HG02588 (cell line): ENCODE measurements at regions not wholly inside any gene's neighbourhood (a gene's known extent, or its start where the extent isn't known, plus 50 kb on each side); places are given as distances from the start of the nearest gene placed in this dataset.
"Not testable (repeated sequence)": the region's sequence is repeated elsewhere in the genome, so short reads cannot be mapped to it uniquely, and the experiment has no call there.

Experiments used
- ATAC-seq: cut with Tn5 transposase; IDR thresholded peaks from one replicate; pipeline ENCODE4 v1.9.1; 2021; ENCODE audit warnings: mild to moderate bottlenecking, moderate library complexity; ENCODE audit not compliant: unreplicated experiment

DNA sequence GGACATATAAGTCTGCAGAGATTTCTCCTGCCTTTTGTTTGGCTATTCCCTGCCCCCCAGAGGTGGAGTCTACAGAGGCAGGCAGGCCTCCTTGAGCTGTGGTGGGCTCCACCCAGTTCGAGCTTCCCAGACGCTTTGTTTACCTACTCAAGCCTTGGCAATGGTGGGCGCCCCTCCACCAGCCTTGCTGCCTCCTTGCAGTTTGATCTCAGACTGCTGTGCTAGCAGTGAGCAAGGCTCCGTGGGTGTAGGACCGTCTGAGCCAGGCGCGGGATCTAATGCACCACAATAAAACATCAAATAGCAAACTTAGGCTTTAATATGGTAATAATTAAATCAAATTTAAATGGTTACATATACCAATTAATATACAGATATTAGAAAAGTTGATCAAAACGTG lies 525.4 kb downstream of the RERGL start:
- ATAC-seq: not testable (repeated sequence)

DNA sequence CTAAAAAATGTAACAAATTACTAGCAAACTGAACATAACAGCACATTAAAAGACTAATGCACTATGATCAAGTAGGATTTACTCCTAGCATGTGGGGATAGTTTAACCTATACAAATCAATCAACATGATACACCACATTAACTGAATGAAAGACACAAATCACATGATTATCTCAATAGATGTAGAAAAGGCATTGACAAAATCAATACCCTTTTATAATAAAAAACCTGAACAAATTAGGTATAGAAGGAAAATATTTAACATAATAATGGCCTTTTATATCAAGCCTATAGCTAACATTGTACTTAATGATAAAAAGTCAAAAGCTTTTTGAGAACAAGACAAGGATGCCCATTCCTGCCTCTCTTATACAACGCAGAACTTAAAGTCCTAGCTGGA lies 540.0 kb downstream of the RERGL start:
- ATAC-seq: no peak

DNA sequence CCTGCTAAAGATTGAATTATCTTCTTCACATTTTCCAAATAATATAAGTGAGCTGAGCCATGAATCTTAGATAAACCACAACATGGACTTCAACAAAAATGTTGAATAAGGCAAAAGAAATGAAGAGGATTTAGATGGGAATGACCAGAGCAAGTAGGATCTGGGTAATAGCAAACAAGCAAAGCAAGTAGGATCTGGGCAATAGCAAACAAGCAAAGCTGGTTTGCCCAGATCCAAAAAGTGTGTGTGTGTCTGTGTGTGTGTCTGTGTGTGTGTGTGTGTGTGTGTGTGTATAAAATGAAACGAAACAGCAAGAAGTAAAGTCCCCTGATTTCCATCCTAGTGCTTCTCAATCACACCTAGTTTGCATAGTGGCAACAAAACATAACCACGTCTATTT lies 549.1 kb downstream of the RERGL start:
- ATAC-seq: no peak

DNA sequence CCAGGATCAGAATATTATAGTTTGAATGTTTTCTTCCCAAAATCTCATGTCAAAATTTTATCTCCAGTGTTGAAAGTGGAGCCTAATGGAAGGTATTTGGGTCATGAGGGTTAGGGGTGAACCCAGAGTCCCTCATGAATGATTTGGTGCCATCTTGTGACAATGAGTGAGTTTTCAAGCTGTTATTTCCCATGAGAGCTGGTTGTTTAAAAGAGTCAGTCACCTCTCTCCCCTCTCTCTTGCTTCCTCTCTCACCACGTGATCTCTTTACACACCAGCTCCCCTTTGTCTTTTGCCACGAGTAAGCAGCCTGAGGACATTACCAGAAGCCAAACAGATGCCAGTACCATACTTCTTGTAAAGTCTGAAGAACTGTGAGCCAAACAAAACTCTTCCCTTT lies 561.6 kb downstream of the RERGL start:
- no peak for ATAC-seq

DNA sequence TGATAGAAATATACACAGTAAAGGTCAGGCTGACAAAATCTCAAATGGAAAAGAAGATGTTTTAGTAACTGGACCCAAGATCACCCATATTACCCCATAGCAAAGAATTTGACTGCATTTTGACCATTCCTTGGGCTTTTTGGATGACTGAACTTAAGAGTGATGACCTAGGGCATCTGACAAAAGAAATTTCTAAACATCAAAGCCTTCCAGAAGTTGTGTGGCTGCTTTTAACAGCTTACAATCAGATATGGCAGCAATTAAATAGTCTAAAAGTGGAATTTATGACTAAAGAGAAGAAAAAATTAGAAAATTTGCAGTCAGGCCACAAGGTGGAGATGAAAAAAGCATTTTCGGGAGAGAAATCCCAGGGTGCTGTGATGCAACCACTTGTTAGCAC lies 563.0 kb downstream of the RERGL start:
- ATAC-seq: no peak

DNA sequence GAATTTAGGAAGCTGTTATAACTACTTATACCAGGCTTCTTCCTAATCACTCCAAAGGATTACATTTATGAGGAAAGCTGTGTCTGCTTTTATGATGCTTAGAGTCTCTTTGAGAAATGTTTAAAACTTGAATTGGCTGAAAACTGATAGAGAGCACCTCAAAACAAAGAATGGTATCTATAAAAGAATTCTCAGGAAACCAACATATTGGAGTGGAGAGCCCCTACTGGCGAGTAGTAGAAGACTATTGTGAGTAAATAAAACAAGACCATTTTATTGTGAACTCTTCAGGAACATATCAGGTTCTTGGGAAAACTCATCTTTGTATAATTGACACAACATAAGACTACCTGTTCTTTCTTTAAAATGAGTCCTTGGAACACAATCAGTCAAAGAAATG lies 578.6 kb downstream of the RERGL start:
- ATAC-seq: no peak

DNA sequence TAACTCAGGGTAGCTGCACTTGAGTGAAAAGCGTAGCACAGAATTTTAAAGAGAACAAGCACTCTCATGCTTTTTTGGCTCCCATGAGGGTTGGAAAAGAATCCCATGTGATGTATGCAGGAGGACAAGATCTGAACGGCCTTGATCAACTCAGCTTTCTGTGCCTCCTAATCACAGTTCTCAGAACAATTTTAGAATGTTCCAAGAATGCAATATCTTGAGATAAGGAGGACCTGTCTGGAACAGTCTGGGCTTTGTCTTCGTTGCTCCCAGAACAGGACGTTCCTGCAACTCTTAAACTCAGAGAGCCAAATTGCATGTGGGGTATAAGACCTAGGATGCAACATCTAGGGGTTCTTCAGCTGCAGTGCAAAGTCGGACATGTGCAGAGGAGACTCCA lies 582.7 kb downstream of the RERGL start:
- no peak for ATAC-seq

DNA sequence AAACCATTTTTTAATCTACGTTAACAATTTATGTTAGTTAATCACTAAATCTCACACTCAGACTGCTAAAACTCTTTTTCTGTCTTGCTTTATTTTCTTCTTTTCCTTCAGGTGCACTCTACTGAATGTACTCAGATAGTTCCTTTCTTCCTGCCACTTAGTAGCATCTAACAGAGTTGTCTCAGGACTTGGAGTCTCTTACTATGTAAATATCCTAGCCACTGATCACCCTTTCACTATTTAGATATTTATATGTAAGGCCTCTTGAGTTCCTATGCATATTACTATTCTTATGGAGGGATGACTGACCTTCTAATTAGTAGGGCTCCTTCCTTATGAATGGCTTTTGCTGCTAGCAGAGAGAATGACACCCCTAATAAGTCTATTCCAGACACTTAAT lies 586.3 kb downstream of the RERGL start:
- ATAC-seq: no peak

DNA sequence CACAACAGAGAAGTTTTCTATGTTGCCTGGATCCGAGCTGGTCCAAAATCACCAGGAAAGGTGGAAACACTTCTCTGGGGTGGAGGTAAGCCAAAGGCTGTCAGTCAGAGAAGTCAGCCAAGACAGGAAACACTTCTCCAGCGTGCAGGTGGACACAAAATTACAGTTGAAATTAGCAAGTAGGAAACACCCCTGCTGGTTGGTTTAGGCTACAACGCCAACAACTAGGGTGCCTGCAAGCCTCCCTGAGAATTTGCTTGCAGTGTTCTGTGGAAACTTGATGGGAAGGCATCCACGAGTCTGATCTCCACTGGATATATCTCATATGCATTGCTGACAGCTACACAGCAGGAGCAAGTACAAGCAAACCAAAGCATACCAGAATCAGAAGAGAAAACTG lies 600.5 kb downstream of the RERGL start:
- ATAC-seq: no peak

DNA sequence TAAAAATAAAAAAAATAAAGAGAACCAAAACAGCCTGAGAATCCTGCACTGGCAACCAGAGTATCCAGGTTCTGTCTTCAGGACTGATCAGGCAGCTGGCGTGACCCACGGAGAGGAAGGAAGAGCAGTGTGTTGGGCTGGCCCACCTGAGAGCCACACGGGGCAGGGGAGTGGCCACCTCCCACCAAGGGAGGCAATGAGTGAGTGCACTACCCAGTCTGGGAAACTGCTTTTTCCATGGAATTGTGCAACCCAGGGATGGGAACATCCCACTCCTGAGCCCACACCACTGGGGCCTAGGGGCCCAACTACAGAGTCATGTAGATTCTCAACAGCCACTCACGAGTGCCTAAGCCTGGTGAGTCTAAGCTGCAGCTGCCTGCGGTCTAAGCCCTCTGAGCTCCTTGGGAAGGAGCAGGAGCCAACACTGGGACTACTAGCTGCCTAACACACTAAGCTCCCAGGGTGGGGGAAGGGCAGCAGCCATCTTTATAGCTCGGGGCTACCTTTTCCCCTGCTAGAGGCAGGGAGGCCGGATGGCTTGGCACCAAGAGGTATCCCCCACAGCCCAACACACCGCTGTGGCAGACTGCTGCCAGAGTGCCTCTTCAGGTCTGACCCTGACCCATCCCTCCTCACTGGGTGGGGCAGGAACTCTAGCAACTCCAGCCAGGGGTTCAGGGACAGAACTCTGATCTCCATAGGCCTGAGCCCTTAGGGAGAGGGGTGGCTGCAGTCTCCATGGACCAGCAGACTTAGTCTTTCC lies 610.9 kb downstream of the RERGL start:
- no peak for ATAC-seq

DNA sequence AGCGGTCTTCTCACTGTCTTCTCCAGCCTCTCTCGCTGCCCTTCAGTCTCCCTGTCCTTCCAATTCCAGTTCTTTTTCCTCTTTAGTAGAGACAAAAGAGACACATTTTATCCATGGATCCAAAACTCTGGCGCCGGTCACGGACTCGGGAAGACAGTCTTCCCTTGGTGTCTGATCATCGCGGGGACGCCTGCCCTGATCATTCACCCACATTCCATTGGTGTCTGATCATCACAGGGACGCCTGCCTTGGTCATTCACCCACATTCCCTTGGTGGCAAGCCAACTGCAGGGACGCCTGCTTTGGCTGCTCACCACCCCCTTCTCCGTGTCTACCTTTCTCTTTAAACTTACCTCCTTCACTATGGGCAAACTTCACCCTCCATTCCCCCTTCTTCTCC lies 619.5 kb downstream of the RERGL start:
- no peak for ATAC-seq

DNA sequence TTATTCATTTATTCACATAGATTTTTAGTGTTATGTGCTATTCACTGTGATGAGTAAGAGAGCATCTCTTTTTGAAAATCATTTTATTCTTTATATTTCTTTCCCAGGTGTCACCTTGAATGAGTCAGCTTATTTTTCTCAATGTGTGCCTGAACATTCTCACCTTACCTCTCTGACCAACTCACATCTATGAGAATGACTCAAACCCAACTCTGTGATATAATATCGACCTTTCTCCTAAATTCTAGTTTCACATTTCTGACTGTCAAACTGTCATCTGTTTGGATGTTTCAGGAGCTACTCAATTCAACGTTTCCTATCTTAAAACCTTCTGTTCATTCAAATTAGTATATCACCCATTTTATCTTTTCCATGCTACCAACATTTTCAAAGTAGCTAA lies 630.8 kb downstream of the RERGL start:
- no peak for ATAC-seq

DNA sequence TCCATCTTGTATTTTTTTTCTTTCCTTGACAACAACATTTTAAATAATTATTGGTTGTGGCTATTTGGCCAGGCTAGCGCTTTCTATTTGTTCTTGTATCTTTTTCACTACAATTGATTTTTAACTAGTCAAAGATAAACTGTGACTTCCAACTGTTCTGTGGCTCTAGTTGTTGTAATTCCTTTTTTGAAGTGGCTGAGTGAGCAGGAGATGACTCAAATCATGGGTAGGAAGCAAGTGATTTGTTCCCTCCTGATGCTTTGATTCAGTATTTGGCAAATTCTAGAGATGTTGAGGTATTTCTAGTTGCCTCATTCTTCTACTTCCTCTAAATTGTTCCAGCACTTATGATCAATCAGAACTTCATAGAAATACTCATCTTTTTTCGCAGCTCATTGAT lies 633.5 kb downstream of the RERGL start:
- no peak for ATAC-seq

DNA sequence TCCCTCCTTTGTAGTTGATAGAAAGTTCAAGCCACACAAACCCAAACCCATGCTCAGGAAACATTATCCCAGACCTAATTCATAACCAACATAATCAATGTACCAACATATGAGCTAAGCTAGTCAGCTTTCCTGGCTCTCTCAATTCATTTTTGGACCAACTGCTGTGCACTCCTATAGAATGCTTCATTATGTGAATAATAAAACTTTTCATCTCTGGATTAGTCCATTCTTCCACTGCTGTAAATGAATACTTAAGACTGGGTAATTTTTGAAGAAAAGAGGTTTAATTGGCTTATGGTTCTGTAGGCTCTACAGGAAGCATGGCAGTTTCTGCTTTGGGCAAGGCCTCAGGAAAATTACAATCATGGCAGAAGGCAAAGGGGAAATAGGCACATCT lies 651.9 kb downstream of the RERGL start:
- no peak for ATAC-seq

DNA sequence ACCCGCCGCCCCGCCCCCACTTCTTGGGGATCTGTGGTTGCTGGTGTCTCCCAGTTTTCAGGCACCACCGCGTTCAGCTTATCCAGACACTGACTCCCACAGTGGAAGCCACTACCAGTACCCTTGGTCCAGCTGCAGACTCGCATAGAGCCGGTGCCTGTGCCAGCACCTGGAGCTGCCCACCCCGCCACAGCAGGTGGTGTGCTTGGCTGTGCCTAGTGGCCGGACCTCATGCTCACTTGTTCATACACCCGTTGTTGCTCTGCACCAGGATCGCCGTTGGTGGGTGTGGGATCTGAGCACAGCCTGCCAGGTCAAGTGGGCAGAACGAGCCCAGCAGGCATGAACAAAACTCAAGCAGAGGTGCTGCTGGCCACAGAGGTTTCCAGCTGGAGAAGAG lies 673.2 kb downstream of the RERGL start:
- ATAC-seq: no peak

DNA sequence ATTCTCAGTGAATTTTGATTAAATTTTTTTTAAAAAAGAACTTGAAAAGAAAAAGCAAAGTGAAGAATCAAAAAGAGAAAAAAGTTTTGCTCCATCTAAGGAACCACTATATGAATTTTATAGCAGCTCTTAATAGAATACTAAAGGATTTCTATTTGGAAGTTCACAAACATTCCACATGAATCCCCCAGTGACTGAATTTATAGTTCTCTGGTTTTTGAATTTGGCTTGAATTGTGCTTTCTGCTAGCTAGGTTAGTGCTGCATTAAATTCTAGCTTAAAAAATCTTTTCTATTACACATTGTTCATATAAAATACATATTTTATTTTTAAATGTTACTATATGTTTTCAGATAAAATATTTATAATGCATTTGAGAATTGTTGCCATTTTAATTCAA lies 675.4 kb downstream of the RERGL start:
- no peak for ATAC-seq

DNA sequence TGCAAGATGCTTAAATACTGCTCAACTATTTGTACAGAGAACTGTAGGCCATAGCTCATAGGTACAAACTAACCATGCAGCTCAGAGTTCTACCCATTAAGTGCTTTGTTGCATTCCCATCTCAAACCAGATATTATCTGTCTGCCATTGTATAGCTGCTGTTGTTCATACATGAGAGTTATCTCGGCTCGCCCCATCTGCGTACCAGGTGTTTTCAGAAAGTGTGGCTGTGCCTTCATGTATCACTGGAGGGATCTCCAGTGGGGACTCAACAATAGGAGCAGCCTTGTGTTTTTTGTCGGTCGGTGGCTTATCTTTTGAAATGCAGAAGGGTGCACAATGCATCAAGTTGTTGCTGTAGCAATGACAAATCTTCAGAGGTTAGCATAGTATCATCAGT lies 678.3 kb downstream of the RERGL start:
- ATAC-seq: no peak

DNA sequence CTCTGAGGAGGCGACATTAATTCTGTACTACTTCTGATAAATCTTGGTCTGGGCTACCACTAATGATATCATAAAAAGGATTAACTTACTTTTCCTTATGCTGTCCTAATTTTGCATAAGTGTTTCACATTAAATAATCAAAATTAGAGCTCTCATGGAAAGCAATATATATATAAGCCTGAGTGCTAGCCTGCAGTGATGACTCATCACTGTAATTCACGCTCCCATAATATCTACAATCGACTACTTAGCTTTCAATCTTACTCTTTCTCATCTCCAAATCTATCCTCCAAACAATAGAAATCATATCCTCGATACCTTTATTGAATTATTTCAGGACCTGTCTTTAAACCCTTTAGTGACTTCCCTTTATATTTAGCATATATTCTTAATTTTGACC lies 701.3 kb downstream of the RERGL start:
- no peak for ATAC-seq

DNA sequence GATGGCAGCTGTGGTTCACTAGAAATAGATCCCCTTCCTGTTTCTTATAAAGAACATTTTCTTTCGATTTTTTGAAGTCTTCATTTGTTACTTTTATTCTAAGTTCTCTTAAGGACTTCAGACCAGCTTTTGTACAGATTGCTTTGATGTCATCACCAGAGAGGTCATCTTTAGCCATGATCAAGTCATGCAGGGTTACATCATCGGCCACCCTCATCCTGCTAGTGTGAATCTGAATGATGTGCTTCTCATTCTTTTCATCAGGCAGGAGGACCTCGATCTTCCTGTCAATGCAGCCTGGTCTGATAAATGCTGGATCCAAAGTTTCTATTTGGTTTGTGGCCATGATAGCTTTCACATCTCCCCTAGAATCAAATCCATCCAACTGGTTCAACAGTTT lies 706.7 kb downstream of the RERGL start:
- ATAC-seq: no peak

DNA sequence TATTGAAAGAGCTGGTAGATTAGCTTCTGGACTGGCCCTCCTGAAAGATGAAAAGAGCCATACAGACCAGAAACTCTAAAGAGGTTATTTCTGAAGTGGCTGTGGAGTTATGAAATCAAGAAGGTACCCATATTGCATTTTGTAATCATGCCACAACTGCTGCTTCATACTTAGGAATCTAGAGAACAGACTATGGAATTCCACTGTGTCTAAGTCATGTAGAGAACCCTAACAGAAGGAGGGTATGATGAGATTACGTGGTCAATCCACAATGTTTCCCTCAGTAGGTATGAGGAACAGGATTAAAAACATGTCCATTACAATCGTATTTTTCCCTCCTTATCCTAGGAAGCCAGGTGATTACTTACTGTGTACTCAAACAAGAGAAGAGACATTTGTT lies 708.8 kb downstream of the RERGL start:
- no peak for ATAC-seq

DNA sequence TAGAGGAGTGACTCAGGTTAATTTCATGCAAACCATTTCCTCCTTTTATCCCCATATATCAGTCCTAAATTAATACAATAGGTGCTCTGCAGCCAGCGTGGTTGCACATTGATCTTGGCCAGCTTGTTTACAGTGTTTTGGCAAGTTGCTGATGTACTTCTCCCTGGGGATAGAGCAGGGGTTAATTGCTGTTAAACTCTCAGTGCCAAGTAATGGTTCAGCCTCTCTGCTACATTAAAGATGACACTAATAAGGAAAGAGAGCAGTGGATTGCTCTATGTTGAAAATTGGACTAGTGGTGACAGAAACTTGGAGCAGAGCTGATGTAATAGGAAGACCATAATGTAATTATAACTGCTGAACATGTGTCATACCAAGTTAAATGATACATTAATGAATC lies 717.5 kb downstream of the RERGL start:
- ATAC-seq: no peak

DNA sequence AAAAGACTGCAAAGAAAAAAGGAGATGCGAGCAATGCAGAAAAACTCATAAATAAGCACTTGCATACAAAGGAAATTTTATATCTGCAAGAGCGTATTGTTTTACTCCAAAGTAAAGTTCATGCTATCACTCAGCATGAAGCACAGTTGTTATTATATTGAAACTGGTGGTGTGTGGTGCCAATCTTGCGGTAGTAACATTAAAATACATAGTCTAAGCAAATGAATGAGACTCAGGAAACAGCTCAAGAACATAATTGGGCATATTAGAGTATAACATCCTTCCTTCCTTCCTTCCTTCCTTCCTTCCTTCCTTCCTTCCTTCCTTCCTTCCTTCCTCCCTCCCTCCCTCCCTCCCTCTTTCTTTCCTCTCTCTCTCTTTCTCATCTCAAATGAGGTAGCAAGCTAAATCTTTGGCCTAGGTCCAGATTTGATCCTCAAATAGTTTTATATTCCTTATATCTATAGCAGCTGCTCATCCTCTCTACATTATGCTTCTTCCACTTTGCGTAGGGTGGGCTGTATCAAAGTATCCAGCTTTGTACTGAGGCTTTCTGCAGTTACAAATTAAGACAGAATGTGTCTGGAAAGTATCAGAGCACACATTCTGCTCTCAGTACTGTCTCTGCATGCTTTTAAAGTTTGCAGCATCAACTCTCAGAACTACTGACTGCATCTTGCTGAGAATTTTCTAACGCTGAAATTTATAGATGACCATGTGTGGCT lies 718.3 kb downstream of the RERGL start:
- no peak for ATAC-seq

DNA sequence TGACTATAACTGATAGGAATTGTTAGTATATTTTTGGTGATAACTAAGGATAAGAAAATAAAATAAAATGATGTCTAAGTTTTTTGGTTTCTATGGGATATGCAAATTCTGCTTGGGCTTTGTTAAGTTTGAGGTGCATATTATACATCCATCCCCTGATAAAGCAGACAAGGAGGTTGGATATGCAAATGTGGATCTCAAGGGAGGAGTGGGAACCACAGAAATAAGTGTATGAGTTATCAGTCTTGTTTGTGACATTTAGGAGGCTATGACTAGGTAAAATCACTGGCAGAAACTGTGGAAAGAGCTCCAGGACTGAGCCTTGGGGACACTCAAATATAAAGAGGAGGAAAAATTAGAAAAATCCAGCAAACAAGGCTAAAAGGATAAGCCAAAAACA lies 719.4 kb downstream of the RERGL start:
- ATAC-seq: no peak
